ENCODE measurements at regions not wholly inside any gene's neighbourhood (a gene's known extent, or its start where the extent isn't known, plus 50 kb on each side); places are given as distances from the start of the nearest gene placed in this dataset.

GRCh38 chr6:54056105-54056504 lies 55.1 kb upstream of the MLIP start:
- intact Hi-C loops (cut with DNase I): no loop called here

GRCh38 chr6:54057058-54057457 lies 54.2 kb upstream of the MLIP start:
- no peaks in the 10 kb centered on the region for H3K4me1 ChIP-seq (replicated peaks)
- no peak overlapping the region for H3K4me3 ChIP-seq
- no peak for TF ChIP-seq POLR2A (IDR thresholded peaks at IDR 0.05)
- TF ChIP-seq POLR2AphosphoS5 (IDR thresholded peaks at IDR 0.05): no peak
- no peak for TF ChIP-seq CTCF (IDR thresholded peaks at IDR 0.05)
- intact Hi-C loops (cut with DNase I): no loop called here
- no peaks in the 10 kb centered on the region for H3K9me3 ChIP-seq
- no peaks in the 10 kb centered on the region for H3K27me3 ChIP-seq (replicated peaks; ENCODE audit: insufficient read depth)
- 82% methylated on average over 1 of the region's 1 CpG for WGBS
- no peak for DNase-seq (ENCODE audit: low spot score)
- H3K27ac ChIP-seq: no peak overlapping the region
- no peaks in the 10 kb centered on the region for H3K36me3 ChIP-seq

More at GRCh38 chr6:54056105-54056504, 55.1 kb upstream of the MLIP start:
- Histone ChIP-seq H3K36me3 (no peaks in the 10 kb centered on the region), H3K27ac (no peak overlapping the region), H3K27me3 (replicated peaks; ENCODE audit: insufficient read depth) (no peaks in the 10 kb centered on the region), H3K9me3 (no peaks in the 10 kb centered on the region), H3K4me3 (no peak overlapping the region), H3K4me1 (replicated peaks) (no peaks in the 10 kb centered on the region)
- DNase-seq (ENCODE audit: low spot score): no peak
- WGBS: 93% methylated on average over 3 of the region's 3 CpGs
- TF ChIP-seq POLR2AphosphoS5 (IDR thresholded peaks at IDR 0.05): no peak
- no peak for TF ChIP-seq POLR2A (IDR thresholded peaks at IDR 0.05)
- TF ChIP-seq CTCF (IDR thresholded peaks at IDR 0.05): no peak

GRCh38 chr6:54058236-54058635 lies 53.0 kb upstream of the MLIP start:
- no peaks in the 10 kb centered on the region for H3K9me3 ChIP-seq
- H3K27ac ChIP-seq: no peak overlapping the region
- no peaks in the 10 kb centered on the region for H3K4me1 ChIP-seq (replicated peaks)
- intact Hi-C loops (cut with DNase I): no loop called here
- TF ChIP-seq POLR2A (IDR thresholded peaks at IDR 0.05) (no peak), CTCF (IDR thresholded peaks at IDR 0.05) (no peak), POLR2AphosphoS5 (IDR thresholded peaks at IDR 0.05) (no peak)
- H3K27me3 ChIP-seq (replicated peaks; ENCODE audit: insufficient read depth): no peaks in the 10 kb centered on the region
- no peaks in the 10 kb centered on the region for H3K36me3 ChIP-seq
- DNase-seq (ENCODE audit: low spot score): no peak
- no peak overlapping the region for H3K4me3 ChIP-seq

GRCh38 chr6:54059683-54060082 lies 51.6 kb upstream of the MLIP start:
- no peaks in the 10 kb centered on the region for H3K27me3 ChIP-seq (replicated peaks; ENCODE audit: insufficient read depth)
- TF ChIP-seq CTCF (IDR thresholded peaks at IDR 0.05): no peak
- no peak for TF ChIP-seq POLR2AphosphoS5 (IDR thresholded peaks at IDR 0.05)
- no peak for TF ChIP-seq POLR2A (IDR thresholded peaks at IDR 0.05)
- no peak for DNase-seq (ENCODE audit: low spot score)
- no peak overlapping the region for H3K4me3 ChIP-seq
- no peaks in the 10 kb centered on the region for H3K4me1 ChIP-seq (replicated peaks)
- H3K36me3 ChIP-seq: no peaks in the 10 kb centered on the region
- no peak overlapping the region for H3K27ac ChIP-seq
- 88% methylated on average over 2 of the region's 2 CpGs for WGBS
- intact Hi-C loops (cut with DNase I): no loop called here
- H3K9me3 ChIP-seq: no peaks in the 10 kb centered on the region

GRCh38 chr6:54060286-54060685 lies 51.0 kb upstream of the MLIP start:
- intact Hi-C loops (cut with DNase I): no loop called here
- H3K9me3 ChIP-seq: no peaks in the 10 kb centered on the region
- no peak for TF ChIP-seq POLR2A (IDR thresholded peaks at IDR 0.05)
- no peak for TF ChIP-seq POLR2AphosphoS5 (IDR thresholded peaks at IDR 0.05)
- no peak for TF ChIP-seq CTCF (IDR thresholded peaks at IDR 0.05)
- no peaks in the 10 kb centered on the region for H3K36me3 ChIP-seq
- no peaks in the 10 kb centered on the region for H3K4me1 ChIP-seq (replicated peaks)
- no peak overlapping the region for H3K4me3 ChIP-seq
- H3K27me3 ChIP-seq (replicated peaks; ENCODE audit: insufficient read depth): no peaks in the 10 kb centered on the region
- no peak for DNase-seq (ENCODE audit: low spot score)
- 80% methylated on average over 2 of the region's 2 CpGs for WGBS
- H3K27ac ChIP-seq: no peak overlapping the region

Small RNA genes lying in the stretch of these regions (small RNA-seq; reads per million reads assigned to genes)
- 0 reads per million in 2 donors for gene ERHP2

Data from prostate gland (tissue), 2 donors.